ENCODE measurements at regions not wholly inside any gene's neighbourhood (a gene's known extent, or its start where the extent isn't known, plus 50 kb on each side); places are given as distances from the start of the nearest gene placed in this dataset.

- Mint-ChIP-seq H3K4me3 (no peak overlapping the region), H3K27me3 (peaks cover 0 to 7% (median 0%) of the 10 kb centered on the region in 5 donors), H3K36me3 (no peaks in the 10 kb centered on the region), H3K9me3 (peaks cover 0 to 7% (median 0%) of the 10 kb centered on the region in 11 donors), H3K4me1 (no peaks in the 10 kb centered on the region), H3K27ac (no peak overlapping the region)
- no peak overlapping the region for H3K4me3 ChIP-seq (ENCODE audit: low read length)
- H3K4me1 ChIP-seq (ENCODE audit: control insufficient read depth in 2 of 2, insufficient read depth in 2 of 2, low read length in 2 of 2) = no peaks in the 10 kb centered on the region
- H3K27me3 ChIP-seq (ENCODE audit: control insufficient read depth in 2 of 2, insufficient read depth in 2 of 2, low read length in 2 of 2) = no peaks in the 10 kb centered on the region
- intact Hi-C loops (cut with micrococcal nuclease) = no loop called here
- ChIA-PET CTCF (no interaction called here), POLR2A (no interaction called here)
- no peak for ATAC-seq
- H3K9me3 ChIP-seq (ENCODE audit: control insufficient read depth in 2 of 3, low read length in 3 of 3) = no peaks in the 10 kb centered on the region
- no peaks in the 10 kb centered on the region for H3K36me3 ChIP-seq (ENCODE audit: control insufficient read depth in 2 of 3, insufficient read depth in 3 of 3, low read length in 3 of 3)
- no peak overlapping the region for H3K27ac ChIP-seq (ENCODE audit: low read depth, low read length)
- DNase-seq = no peak
Observed at GRCh38 chr10:130901311-130902165, 410.0 kb downstream of the TCERG1L start.

- Mint-ChIP-seq H3K9me3 (peaks cover 0 to 7% (median 0%) of the 10 kb centered on the region in 11 donors), H3K4me3 (no peak overlapping the region), H3K27ac (no peak overlapping the region), H3K27me3 (peaks cover 0 to 7% (median 0%) of the 10 kb centered on the region in 5 donors), H3K4me1 (no peaks in the 10 kb centered on the region), H3K36me3 (no peaks in the 10 kb centered on the region)
- Histone ChIP-seq H3K27me3 (ENCODE audit: control insufficient read depth in 2 of 2, insufficient read depth in 2 of 2, low read length in 2 of 2) (no peaks in the 10 kb centered on the region), H3K27ac (ENCODE audit: low read depth, low read length) (no peak overlapping the region), H3K4me3 (ENCODE audit: low read length) (no peak overlapping the region), H3K4me1 (ENCODE audit: control insufficient read depth in 2 of 2, insufficient read depth in 2 of 2, low read length in 2 of 2) (no peaks in the 10 kb centered on the region), H3K36me3 (ENCODE audit: control insufficient read depth in 2 of 3, insufficient read depth in 3 of 3, low read length in 3 of 3) (no peaks in the 10 kb centered on the region), H3K9me3 (ENCODE audit: control insufficient read depth in 2 of 3, low read length in 3 of 3) (no peaks in the 10 kb centered on the region)
- DNase-seq (no peak), ATAC-seq (no peak)
- intact Hi-C loops (cut with micrococcal nuclease) = no loop called here
- ChIA-PET POLR2A (no interaction called here), CTCF (no interaction called here)
Observed at GRCh38 chr10:130902471-130902870, 409.1 kb downstream of the TCERG1L start.

DNA sequence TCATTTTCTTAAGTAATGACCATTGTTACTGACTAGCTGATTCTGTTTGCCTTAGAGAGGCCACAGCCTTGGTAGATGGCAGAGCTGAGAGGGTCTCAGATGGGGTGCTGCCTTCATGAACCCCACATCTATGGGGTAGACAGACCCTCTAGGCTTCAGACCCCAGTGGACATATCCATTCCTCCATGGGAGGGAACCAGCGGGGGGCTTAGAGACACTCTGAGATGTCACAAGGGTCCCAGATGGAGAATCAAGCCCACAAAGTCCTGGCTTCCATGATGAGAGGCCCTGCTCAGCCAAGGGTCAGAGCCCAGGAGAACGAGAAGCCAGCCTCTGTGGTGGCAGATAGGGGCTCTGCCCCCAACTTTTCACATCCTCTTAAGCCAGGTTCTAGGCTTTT, 408.6 kb downstream of the TCERG1L start:
- no peaks in the 10 kb centered on the region for H3K4me1 ChIP-seq (ENCODE audit: control insufficient read depth in 2 of 2, insufficient read depth in 2 of 2, low read length in 2 of 2)
- DNase-seq = no peak
- POLR2A ChIA-PET = no interaction called here
- H3K36me3 ChIP-seq (ENCODE audit: control insufficient read depth in 2 of 3, insufficient read depth in 3 of 3, low read length in 3 of 3) = no peaks in the 10 kb centered on the region
- ATAC-seq = no peak
- H3K36me3 Mint-ChIP-seq = no peaks in the 10 kb centered on the region
- CTCF ChIA-PET = no interaction called here
- H3K27ac ChIP-seq (ENCODE audit: low read depth, low read length) = no peak overlapping the region
- intact Hi-C loops (cut with micrococcal nuclease) = no loop called here
- H3K4me3 ChIP-seq (ENCODE audit: low read length) = no peak overlapping the region
- H3K9me3 ChIP-seq (ENCODE audit: control insufficient read depth in 2 of 3, low read length in 3 of 3) = no peaks in the 10 kb centered on the region
- no peak overlapping the region for H3K27ac Mint-ChIP-seq
- H3K4me3 Mint-ChIP-seq = no peak overlapping the region
- peaks cover 0 to 7% (median 0%) of the 10 kb centered on the region in 5 donors for H3K27me3 Mint-ChIP-seq
- H3K27me3 ChIP-seq (ENCODE audit: control insufficient read depth in 2 of 2, insufficient read depth in 2 of 2, low read length in 2 of 2) = no peaks in the 10 kb centered on the region
- no peaks in the 10 kb centered on the region for H3K4me1 Mint-ChIP-seq
- peaks cover 0 to 7% (median 0%) of the 10 kb centered on the region in 11 donors for H3K9me3 Mint-ChIP-seq

- Histone ChIP-seq H3K4me1 (ENCODE audit: control insufficient read depth in 2 of 2, insufficient read depth in 2 of 2, low read length in 2 of 2) (no peaks in the 10 kb centered on the region), H3K27ac (ENCODE audit: low read depth, low read length) (no peak overlapping the region), H3K36me3 (ENCODE audit: control insufficient read depth in 2 of 3, insufficient read depth in 3 of 3, low read length in 3 of 3) (no peaks in the 10 kb centered on the region), H3K9me3 (ENCODE audit: control insufficient read depth in 2 of 3, low read length in 3 of 3) (no peaks in the 10 kb centered on the region), H3K4me3 (ENCODE audit: low read length) (no peak overlapping the region), H3K27me3 (ENCODE audit: control insufficient read depth in 2 of 2, insufficient read depth in 2 of 2, low read length in 2 of 2) (no peaks in the 10 kb centered on the region)
- intact Hi-C loops (cut with micrococcal nuclease) = no loop called here
- CTCF ChIA-PET = no interaction called here
- Mint-ChIP-seq H3K4me1 (no peaks in the 10 kb centered on the region), H3K27ac (no peak overlapping the region), H3K4me3 (no peak overlapping the region), H3K36me3 (no peaks in the 10 kb centered on the region), H3K27me3 (peaks cover 0 to 7% (median 0%) of the 10 kb centered on the region in 5 donors), H3K9me3 (peaks cover 0 to 5% (median 0%) of the 10 kb centered on the region in 11 donors)
- POLR2A ChIA-PET = no interaction called here
- ATAC-seq (no peak), DNase-seq (no peak)
Observed at GRCh38 chr10:130904676-130905075, 406.8 kb downstream of the TCERG1L start.

DNA sequence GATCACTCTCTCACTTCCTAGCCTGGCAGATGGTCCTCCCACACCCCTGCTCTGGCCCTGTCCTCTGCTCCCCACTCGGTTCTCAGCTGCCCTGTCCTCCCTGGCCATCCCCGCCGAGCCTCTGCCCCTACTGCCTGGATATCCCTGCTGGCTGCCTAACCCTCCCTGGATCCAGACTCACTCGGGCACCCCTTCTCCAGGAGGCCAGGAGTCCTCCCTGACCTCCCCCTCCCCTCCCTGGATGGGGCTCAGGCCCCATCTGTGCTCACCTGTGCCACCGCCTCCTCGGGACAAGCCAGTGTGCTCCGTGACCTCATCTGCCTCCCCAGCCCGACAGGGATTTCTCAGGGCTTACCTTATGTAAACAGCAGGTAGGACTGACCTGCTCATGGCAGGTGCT, 406.1 kb downstream of the TCERG1L start:
- no peak overlapping the region for H3K27ac ChIP-seq (ENCODE audit: low read depth, low read length)
- no peaks in the 10 kb centered on the region for H3K36me3 ChIP-seq (ENCODE audit: control insufficient read depth in 2 of 3, insufficient read depth in 3 of 3, low read length in 3 of 3)
- POLR2A ChIA-PET = no interaction called here
- H3K27me3 ChIP-seq (ENCODE audit: control insufficient read depth in 2 of 2, insufficient read depth in 2 of 2, low read length in 2 of 2) = no peaks in the 10 kb centered on the region
- Mint-ChIP-seq H3K27ac (no peak overlapping the region), H3K9me3 (peaks cover 0 to 6% (median 0%) of the 10 kb centered on the region in 11 donors), H3K4me1 (no peaks in the 10 kb centered on the region), H3K27me3 (peaks cover 0 to 7% (median 0%) of the 10 kb centered on the region in 5 donors), H3K4me3 (no peak overlapping the region), H3K36me3 (no peaks in the 10 kb centered on the region)
- ATAC-seq (no peak), DNase-seq (no peak)
- intact Hi-C loops (cut with micrococcal nuclease) = no loop called here
- H3K9me3 ChIP-seq (ENCODE audit: control insufficient read depth in 2 of 3, low read length in 3 of 3) = no peaks in the 10 kb centered on the region
- H3K4me3 ChIP-seq (ENCODE audit: low read length) = no peak overlapping the region
- CTCF ChIA-PET = no interaction called here
- H3K4me1 ChIP-seq (ENCODE audit: control insufficient read depth in 2 of 2, insufficient read depth in 2 of 2, low read length in 2 of 2) = no peaks in the 10 kb centered on the region

- Mint-ChIP-seq H3K4me3 (no peak overlapping the region), H3K36me3 (no peaks in the 10 kb centered on the region), H3K4me1 (no peaks in the 10 kb centered on the region), H3K27me3 (peaks cover 0 to 7% (median 0%) of the 10 kb centered on the region in 5 donors), H3K9me3 (peaks cover 0 to 9% (median 0%) of the 10 kb centered on the region in 11 donors), H3K27ac (no peak overlapping the region)
- Histone ChIP-seq H3K4me3 (ENCODE audit: low read length) (no peak overlapping the region), H3K4me1 (ENCODE audit: control insufficient read depth in 2 of 2, insufficient read depth in 2 of 2, low read length in 2 of 2) (no peaks in the 10 kb centered on the region), H3K9me3 (ENCODE audit: control insufficient read depth in 2 of 3, low read length in 3 of 3) (no peaks in the 10 kb centered on the region), H3K27me3 (ENCODE audit: control insufficient read depth in 2 of 2, insufficient read depth in 2 of 2, low read length in 2 of 2) (no peaks in the 10 kb centered on the region), H3K36me3 (ENCODE audit: control insufficient read depth in 2 of 3, insufficient read depth in 3 of 3, low read length in 3 of 3) (no peaks in the 10 kb centered on the region), H3K27ac (ENCODE audit: low read depth, low read length) (no peak overlapping the region)
- intact Hi-C loops (cut with micrococcal nuclease) = no loop called here
- CTCF ChIA-PET = no interaction called here
- no peak for ATAC-seq
- DNase-seq = no peak
- POLR2A ChIA-PET = no interaction called here
Observed at GRCh38 chr10:130905921-130906320, 405.6 kb downstream of the TCERG1L start.

GRCh38 chr10:130910848-130911247, 400.7 kb downstream of the TCERG1L start:
- DNase-seq = no peak
- intact Hi-C loops (cut with micrococcal nuclease) = no loop called here
- H3K9me3 ChIP-seq (ENCODE audit: control insufficient read depth in 2 of 3, low read length in 3 of 3) = no peaks in the 10 kb centered on the region
- Mint-ChIP-seq H3K36me3 (peaks cover 0 to 9% (median 0%) of the 10 kb centered on the region in 5 donors), H3K4me1 (no peaks in the 10 kb centered on the region), H3K9me3 (peaks cover 2 to 25% (median 12%) of the 10 kb centered on the region in 11 donors), H3K27ac (no peak overlapping the region), H3K4me3 (no peak overlapping the region), H3K27me3 (peaks cover 0 to 23% (median 5%) of the 10 kb centered on the region in 5 donors)
- no peaks in the 10 kb centered on the region for H3K4me1 ChIP-seq (ENCODE audit: control insufficient read depth in 2 of 2, insufficient read depth in 2 of 2, low read length in 2 of 2)
- no peaks in the 10 kb centered on the region for H3K36me3 ChIP-seq (ENCODE audit: control insufficient read depth in 2 of 3, insufficient read depth in 3 of 3, low read length in 3 of 3)
- ChIA-PET POLR2A (no interaction called here), CTCF (no interaction called here)
- no peak for ATAC-seq
- H3K4me3 ChIP-seq (ENCODE audit: low read length) = no peak overlapping the region
- H3K27ac ChIP-seq (ENCODE audit: low read depth, low read length) = no peak overlapping the region
- no peaks in the 10 kb centered on the region for H3K27me3 ChIP-seq (ENCODE audit: control insufficient read depth in 2 of 2, insufficient read depth in 2 of 2, low read length in 2 of 2)
